ENCODE measurements at regions not wholly inside any gene's neighbourhood (a gene's known extent, or its start where the extent isn't known, plus 50 kb on each side); places are given as distances from the start of the nearest gene placed in this dataset.

- no peaks in the 10 kb centered on the region for H3K4me1 Mint-ChIP-seq
- H3K27ac Mint-ChIP-seq = no peak overlapping the region
- no peak overlapping the region for H3K4me3 Mint-ChIP-seq
- ATAC-seq = no peak
- peaks cover 2% of the 10 kb centered on the region for H3K9me3 Mint-ChIP-seq
- H3K36me3 Mint-ChIP-seq = no peaks in the 10 kb centered on the region
- DNase-seq (ENCODE audit: low spot score in 2 of 2) = peak in 1 of 2 donors; percentile 25
Observed at GRCh38 chr2:45176390-45176789, 167.1 kb upstream of the SIX2 start.

- H3K4me1 Mint-ChIP-seq = no peaks in the 10 kb centered on the region
- ATAC-seq (peak; percentile 37), DNase-seq (ENCODE audit: low spot score in 2 of 2) (no peak)
- H3K9me3 Mint-ChIP-seq = peaks cover 2% of the 10 kb centered on the region
- H3K4me3 Mint-ChIP-seq = no peak overlapping the region
- no peak overlapping the region for H3K27ac Mint-ChIP-seq
- H3K36me3 Mint-ChIP-seq = no peaks in the 10 kb centered on the region
Observed at GRCh38 chr2:45173513-45173912, 164.3 kb upstream of the SIX2 start.

- Mint-ChIP-seq H3K4me3 (no peak overlapping the region), H3K4me1 (no peaks in the 10 kb centered on the region), H3K27ac (no peak overlapping the region), H3K36me3 (no peaks in the 10 kb centered on the region), H3K9me3 (peaks cover 2% of the 10 kb centered on the region)
- DNase-seq (ENCODE audit: low spot score in 2 of 2) (no peak), ATAC-seq (no peak)
Observed at GRCh38 chr2:45172760-45173392, 163.6 kb upstream of the SIX2 start.

- Mint-ChIP-seq H3K9me3 (peaks cover 2% of the 10 kb centered on the region), H3K4me3 (no peak overlapping the region), H3K36me3 (no peaks in the 10 kb centered on the region), H3K27ac (no peak overlapping the region), H3K4me1 (no peaks in the 10 kb centered on the region)
- DNase-seq (ENCODE audit: low spot score in 2 of 2) = no peak
- no peak for ATAC-seq
Observed at GRCh38 chr2:45172142-45172541, 162.9 kb upstream of the SIX2 start.

GRCh38 chr2:45171136-45171501 is 161.9 kb upstream of the SIX2 start:
- Mint-ChIP-seq H3K36me3 (no peaks in the 10 kb centered on the region), H3K27ac (no peak overlapping the region), H3K9me3 (no peaks in the 10 kb centered on the region), H3K4me3 (no peak overlapping the region), H3K4me1 (no peaks in the 10 kb centered on the region)
- no peak for DNase-seq (ENCODE audit: low spot score in 2 of 2)
- ATAC-seq = no peak

GRCh38 chr2:45170191-45171135 is 161.2 kb upstream of the SIX2 start:
- Mint-ChIP-seq H3K27ac (no peak overlapping the region), H3K4me1 (no peaks in the 10 kb centered on the region), H3K36me3 (no peaks in the 10 kb centered on the region), H3K4me3 (no peak overlapping the region), H3K9me3 (no peaks in the 10 kb centered on the region)
- DNase-seq (ENCODE audit: low spot score in 2 of 2) (no peak), ATAC-seq (peak; percentile 21)

GRCh38 chr2:45169339-45170190 is 160.3 kb upstream of the SIX2 start:
- Mint-ChIP-seq H3K27ac (no peak overlapping the region), H3K4me3 (peak overlapping the region; percentile 17), H3K4me1 (no peaks in the 10 kb centered on the region), H3K9me3 (no peaks in the 10 kb centered on the region), H3K36me3 (no peaks in the 10 kb centered on the region)
- DNase-seq (ENCODE audit: low spot score in 2 of 2) (no peak), ATAC-seq (peak; percentile 46)

- Mint-ChIP-seq H3K27ac (no peak overlapping the region), H3K4me1 (no peaks in the 10 kb centered on the region), H3K36me3 (no peaks in the 10 kb centered on the region), H3K4me3 (peak overlapping the region; percentile 17), H3K9me3 (no peaks in the 10 kb centered on the region)
- ATAC-seq (no peak), DNase-seq (ENCODE audit: low spot score in 2 of 2) (no peak)
Observed at GRCh38 chr2:45168711-45169338, 159.6 kb upstream of the SIX2 start.

- H3K36me3 Mint-ChIP-seq = no peaks in the 10 kb centered on the region
- H3K9me3 Mint-ChIP-seq = no peaks in the 10 kb centered on the region
- peak overlapping the region; percentile 17 for H3K4me3 Mint-ChIP-seq
- DNase-seq (ENCODE audit: low spot score in 2 of 2) (no peak), ATAC-seq (no peak)
- H3K4me1 Mint-ChIP-seq = no peaks in the 10 kb centered on the region
- no peak overlapping the region for H3K27ac Mint-ChIP-seq
Observed at GRCh38 chr2:45167920-45168629, 158.8 kb upstream of the SIX2 start.

- Mint-ChIP-seq H3K4me1 (no peaks in the 10 kb centered on the region), H3K9me3 (no peaks in the 10 kb centered on the region), H3K36me3 (no peaks in the 10 kb centered on the region), H3K4me3 (no peak overlapping the region), H3K27ac (no peak overlapping the region)
- DNase-seq (ENCODE audit: low spot score in 2 of 2) (no peak), ATAC-seq (no peak)
Observed at GRCh38 chr2:45166229-45166890, 157.1 kb upstream of the SIX2 start.

- DNase-seq (ENCODE audit: low spot score in 2 of 2) (no peak), ATAC-seq (no peak)
- H3K4me1 Mint-ChIP-seq = no peaks in the 10 kb centered on the region
- H3K4me3 Mint-ChIP-seq = no peak overlapping the region
- no peaks in the 10 kb centered on the region for H3K36me3 Mint-ChIP-seq
- no peaks in the 10 kb centered on the region for H3K9me3 Mint-ChIP-seq
- H3K27ac Mint-ChIP-seq = no peak overlapping the region
Observed at GRCh38 chr2:45162711-45163110, 153.5 kb upstream of the SIX2 start.

- Mint-ChIP-seq H3K27ac (no peak overlapping the region), H3K9me3 (no peaks in the 10 kb centered on the region), H3K36me3 (no peaks in the 10 kb centered on the region), H3K4me1 (no peaks in the 10 kb centered on the region), H3K4me3 (no peak overlapping the region)
- no peak for ATAC-seq
- DNase-seq (ENCODE audit: low spot score in 2 of 2) = no peak
Observed at GRCh38 chr2:45156605-45157004, 147.4 kb upstream of the SIX2 start.

- Mint-ChIP-seq H3K4me1 (no peaks in the 10 kb centered on the region), H3K27ac (no peak overlapping the region), H3K9me3 (no peaks in the 10 kb centered on the region), H3K4me3 (no peak overlapping the region), H3K36me3 (no peaks in the 10 kb centered on the region)
- ATAC-seq (no peak), DNase-seq (ENCODE audit: low spot score in 2 of 2) (no peak)
Observed at GRCh38 chr2:45154606-45155155, 145.4 kb upstream of the SIX2 start.

- DNase-seq (ENCODE audit: low spot score in 2 of 2) (no peak), ATAC-seq (no peak)
- Mint-ChIP-seq H3K4me3 (no peak overlapping the region), H3K36me3 (no peaks in the 10 kb centered on the region), H3K27ac (no peak overlapping the region), H3K4me1 (no peaks in the 10 kb centered on the region), H3K9me3 (no peaks in the 10 kb centered on the region)
Observed at GRCh38 chr2:45154144-45154543, 144.9 kb upstream of the SIX2 start.

Data from stimulated activated effector memory CD8-positive, alpha-beta T cell treated with anti-CD3 and anti-CD28 coated beads, Interleukin-12 subunit alpha, Interleukin-12 subunit beta, amount 100 ng/mL, for 72 hours (primary cell).